ENCODE measurements at regions not wholly inside any gene's neighbourhood (a gene's known extent, or its start where the extent isn't known, plus 50 kb on each side); places are given as distances from the start of the nearest gene placed in this dataset.

DNA sequence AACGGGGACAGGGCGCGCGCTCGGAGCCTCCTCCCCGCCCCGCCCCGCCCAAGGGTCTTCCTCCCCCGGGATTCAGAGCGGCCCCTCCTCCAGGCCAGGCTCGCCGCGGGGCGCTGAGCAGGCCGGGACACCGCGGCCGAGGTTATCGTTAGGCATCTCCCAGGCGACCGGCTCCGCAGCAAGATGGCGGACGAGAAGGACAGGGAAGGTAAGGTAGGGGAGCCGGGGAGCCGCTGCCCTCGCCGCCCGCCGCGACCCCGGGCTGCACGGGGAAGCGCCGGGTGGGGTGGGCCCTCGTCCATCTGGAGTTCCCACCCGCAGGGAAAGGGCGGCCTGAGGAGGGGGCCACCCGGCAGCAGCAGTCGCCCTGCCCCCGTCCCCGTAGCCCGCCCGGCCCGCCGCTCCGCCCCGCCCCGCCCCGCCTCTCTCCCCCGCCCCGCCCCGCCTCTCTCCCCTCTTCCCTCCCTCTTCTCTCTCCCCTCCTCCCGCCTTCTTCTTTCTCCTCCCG, 105.9 kb upstream of the HNRNPU start (continued):
- TF ChIP-seq, protein P1, sequence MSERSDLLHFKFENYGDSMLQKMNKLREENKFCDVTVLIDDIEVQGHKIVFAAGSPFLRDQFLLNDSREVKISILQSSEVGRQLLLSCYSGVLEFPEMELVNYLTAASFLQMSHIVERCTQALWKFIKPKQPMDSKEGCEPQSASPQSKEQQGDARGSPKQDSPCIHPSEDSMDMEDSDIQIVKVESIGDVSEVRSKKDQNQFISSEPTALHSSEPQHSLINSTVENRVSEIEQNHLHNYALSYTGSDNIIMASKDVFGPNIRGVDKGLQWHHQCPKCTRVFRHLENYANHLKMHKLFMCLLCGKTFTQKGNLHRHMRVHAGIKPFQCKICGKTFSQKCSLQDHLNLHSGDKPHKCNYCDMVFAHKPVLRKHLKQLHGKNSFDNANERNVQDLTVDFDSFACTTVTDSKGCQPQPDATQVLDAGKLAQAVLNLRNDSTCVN (tag by site-specific recombination; optimal IDR thresholded peaks at IDR 0.05), result peak; percentile 25
- TF ChIP-seq ZBTB48 (tag by site-specific recombination; IDR thresholded peaks at IDR 0.05), result 0 out of 2 replicates have a peak, but pooled peaks have one; percentile 4

DNA sequence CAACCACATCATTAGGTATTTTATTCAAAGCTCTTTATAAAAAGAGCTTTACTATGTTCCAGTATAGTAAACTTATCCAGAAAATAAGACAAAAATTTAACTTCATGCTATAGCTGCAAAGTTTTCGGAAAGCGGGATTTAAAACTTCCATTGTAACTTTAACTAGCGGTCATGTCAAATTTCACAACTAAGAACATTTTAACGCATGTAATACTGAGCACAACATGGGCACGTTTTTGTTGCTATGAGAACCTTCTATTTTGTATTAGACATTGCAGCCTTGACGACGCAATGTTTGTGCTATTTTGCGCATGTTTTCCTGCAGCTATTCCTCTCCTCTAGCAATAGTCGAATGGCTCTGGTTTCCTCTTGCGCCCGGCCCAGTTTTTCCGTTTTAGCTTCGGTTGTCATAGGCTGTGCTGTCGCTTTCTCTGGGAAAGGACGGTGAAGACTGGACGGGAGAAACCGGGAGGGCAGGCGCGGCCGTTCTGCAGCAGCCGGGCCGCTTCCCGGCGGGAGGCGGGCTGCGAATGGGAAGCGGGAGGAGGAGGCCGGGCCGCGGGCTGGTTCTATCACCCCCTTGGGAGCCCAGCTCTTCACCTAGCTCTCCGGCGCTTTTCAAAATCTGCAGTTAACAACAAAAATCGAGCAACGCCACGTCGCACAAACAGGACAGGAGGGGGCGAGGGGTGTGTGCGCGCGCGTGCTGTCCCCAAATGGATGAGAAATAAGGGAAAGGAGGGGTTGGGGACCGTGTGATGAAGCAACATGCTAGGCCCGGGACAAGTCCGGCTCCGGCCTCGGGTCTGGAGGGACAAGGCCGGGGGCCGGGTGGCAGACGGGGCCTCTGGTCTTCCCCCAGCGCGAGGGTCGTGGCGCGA, 105.3 kb upstream of the HNRNPU start:
- no peaks in the 10 kb centered on the region for H3K36me3 ChIP-seq (ENCODE audit: control insufficient read depth in 2 of 2, insufficient read depth in 1 of 2, low read length in 2 of 2)
- ChIA-PET CTCF (interaction anchor here (0.6 to 1.5 kb wide), 5 partner anchors 73 to 138 kb away, joined by 3 to 8 read pairs (median 3); partner anchors contain the start of gene HNRNPU), POLR2A (interaction anchor here (0.6 to 3.2 kb wide), 12 partner anchors 8 to 1090 kb away, joined by 3 to 30 read pairs (median 3); partner anchors contain the start of genes COX20 and HNRNPU)
- H3K27ac ChIP-seq (ENCODE audit: extremely low read depth, low read depth, low read length), result peak overlapping the region; percentile 100
- no peaks in the 10 kb centered on the region for H3K4me1 ChIP-seq (ENCODE audit: control insufficient read depth, insufficient read depth, low read length)
- no peaks in the 10 kb centered on the region for H3K9me3 ChIP-seq (ENCODE audit: control insufficient read depth, insufficient read depth, low read depth, low read length)
- peak overlapping the region; percentile 86 for H3K4me3 ChIP-seq (ENCODE audit: low read depth, low read length)
- TF ChIP-seq KLF10 (tag by site-specific recombination; IDR thresholded peaks at IDR 0.05), result peak; percentile 69
- TF ChIP-seq, protein P2, sequence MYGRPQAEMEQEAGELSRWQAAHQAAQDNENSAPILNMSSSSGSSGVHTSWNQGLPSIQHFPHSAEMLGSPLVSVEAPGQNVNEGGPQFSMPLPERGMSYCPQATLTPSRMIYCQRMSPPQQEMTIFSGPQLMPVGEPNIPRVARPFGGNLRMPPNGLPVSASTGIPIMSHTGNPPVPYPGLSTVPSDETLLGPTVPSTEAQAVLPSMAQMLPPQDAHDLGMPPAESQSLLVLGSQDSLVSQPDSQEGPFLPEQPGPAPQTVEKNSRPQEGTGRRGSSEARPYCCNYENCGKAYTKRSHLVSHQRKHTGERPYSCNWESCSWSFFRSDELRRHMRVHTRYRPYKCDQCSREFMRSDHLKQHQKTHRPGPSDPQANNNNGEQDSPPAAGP (tag by site-specific recombination; IDR thresholded peaks at IDR 0.05), result peak; percentile 79
- TF ChIP-seq ZNF423 (tag by site-specific recombination; IDR thresholded peaks at IDR 0.05), result peak; percentile 80
- TF ChIP-seq KLF9 (tag by site-specific recombination; IDR thresholded peaks at IDR 0.05; ENCODE audit: low read depth), result no peak; the same call in none of the 2 replicates
- TF ChIP-seq ZNF76 (tag by site-specific recombination; IDR thresholded peaks at IDR 0.05; ENCODE audit: borderline replicate concordance, low read depth), result peak; percentile 59
- TF ChIP-seq SP2 (tag by site-specific recombination; IDR thresholded peaks at IDR 0.05), result peak; percentile 94
- peak; percentile 80 for TF ChIP-seq ZXDB (tag by site-specific recombination; IDR thresholded peaks at IDR 0.05)
- 0 out of 2 replicates have a peak, but pooled peaks have one; percentile 12 for TF ChIP-seq ZNF184 (tag by site-specific recombination; IDR thresholded peaks at IDR 0.05)
- TF ChIP-seq ZNF596 (tag by site-specific recombination; IDR thresholded peaks at IDR 0.05), result 0 out of 2 replicates have a peak, but pooled peaks have one; percentile 23
- peak; percentile 98 for TF ChIP-seq ZFP37 (tag by site-specific recombination; IDR thresholded peaks at IDR 0.05)
- peak; percentile 38; the same call in 1 of the 2 replicates for TF ChIP-seq ZSCAN23 (tag by site-specific recombination; IDR thresholded peaks at IDR 0.05)
- peak; percentile 93 for TF ChIP-seq ZBTB7A (tag by site-specific recombination; IDR thresholded peaks at IDR 0.05; ENCODE audit: low read depth)
- TF ChIP-seq ZNF777 (tag by site-specific recombination; IDR thresholded peaks at IDR 0.05; ENCODE audit: borderline replicate concordance), result no peak
- TF ChIP-seq ZNF394 (tag by site-specific recombination; IDR thresholded peaks at IDR 0.05; ENCODE audit: borderline replicate concordance), result peak; percentile 53; the same call in 1 of the 2 replicates
- TF ChIP-seq ZNF157 (tag by site-specific recombination; IDR thresholded peaks at IDR 0.05), result 0 out of 2 replicates have a peak, but pooled peaks have one; percentile 17
- TF ChIP-seq SCRT1 (tag by site-specific recombination; IDR thresholded peaks at IDR 0.05; ENCODE audit: borderline replicate concordance), result 0 out of 2 replicates have a peak, but pooled peaks have one; percentile 19
- TF ChIP-seq, protein P1 (tag by site-specific recombination; optimal IDR thresholded peaks at IDR 0.05), result peak; percentile 77
- peak; percentile 59 for TF ChIP-seq SP3 (tag by site-specific recombination; IDR thresholded peaks at IDR 0.05)
- TF ChIP-seq TRIM28 (IDR thresholded peaks at IDR 0.05; ENCODE audit: borderline replicate concordance, low read length), result peak; percentile 32; the same call in 1 of the 2 replicates
- peak; percentile 87 for TF ChIP-seq WT1 (tag by site-specific recombination; IDR thresholded peaks at IDR 0.05)
- TF ChIP-seq, protein P3, sequence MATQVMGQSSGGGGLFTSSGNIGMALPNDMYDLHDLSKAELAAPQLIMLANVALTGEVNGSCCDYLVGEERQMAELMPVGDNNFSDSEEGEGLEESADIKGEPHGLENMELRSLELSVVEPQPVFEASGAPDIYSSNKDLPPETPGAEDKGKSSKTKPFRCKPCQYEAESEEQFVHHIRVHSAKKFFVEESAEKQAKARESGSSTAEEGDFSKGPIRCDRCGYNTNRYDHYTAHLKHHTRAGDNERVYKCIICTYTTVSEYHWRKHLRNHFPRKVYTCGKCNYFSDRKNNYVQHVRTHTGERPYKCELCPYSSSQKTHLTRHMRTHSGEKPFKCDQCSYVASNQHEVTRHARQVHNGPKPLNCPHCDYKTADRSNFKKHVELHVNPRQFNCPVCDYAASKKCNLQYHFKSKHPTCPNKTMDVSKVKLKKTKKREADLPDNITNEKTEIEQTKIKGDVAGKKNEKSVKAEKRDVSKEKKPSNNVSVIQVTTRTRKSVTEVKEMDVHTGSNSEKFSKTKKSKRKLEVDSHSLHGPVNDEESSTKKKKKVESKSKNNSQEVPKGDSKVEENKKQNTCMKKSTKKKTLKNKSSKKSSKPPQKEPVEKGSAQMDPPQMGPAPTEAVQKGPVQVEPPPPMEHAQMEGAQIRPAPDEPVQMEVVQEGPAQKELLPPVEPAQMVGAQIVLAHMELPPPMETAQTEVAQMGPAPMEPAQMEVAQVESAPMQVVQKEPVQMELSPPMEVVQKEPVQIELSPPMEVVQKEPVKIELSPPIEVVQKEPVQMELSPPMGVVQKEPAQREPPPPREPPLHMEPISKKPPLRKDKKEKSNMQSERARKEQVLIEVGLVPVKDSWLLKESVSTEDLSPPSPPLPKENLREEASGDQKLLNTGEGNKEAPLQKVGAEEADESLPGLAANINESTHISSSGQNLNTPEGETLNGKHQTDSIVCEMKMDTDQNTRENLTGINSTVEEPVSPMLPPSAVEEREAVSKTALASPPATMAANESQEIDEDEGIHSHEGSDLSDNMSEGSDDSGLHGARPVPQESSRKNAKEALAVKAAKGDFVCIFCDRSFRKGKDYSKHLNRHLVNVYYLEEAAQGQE (tag by site-specific recombination; IDR thresholded peaks at IDR 0.05), result peak; percentile 42
- TF ChIP-seq, protein P4, sequence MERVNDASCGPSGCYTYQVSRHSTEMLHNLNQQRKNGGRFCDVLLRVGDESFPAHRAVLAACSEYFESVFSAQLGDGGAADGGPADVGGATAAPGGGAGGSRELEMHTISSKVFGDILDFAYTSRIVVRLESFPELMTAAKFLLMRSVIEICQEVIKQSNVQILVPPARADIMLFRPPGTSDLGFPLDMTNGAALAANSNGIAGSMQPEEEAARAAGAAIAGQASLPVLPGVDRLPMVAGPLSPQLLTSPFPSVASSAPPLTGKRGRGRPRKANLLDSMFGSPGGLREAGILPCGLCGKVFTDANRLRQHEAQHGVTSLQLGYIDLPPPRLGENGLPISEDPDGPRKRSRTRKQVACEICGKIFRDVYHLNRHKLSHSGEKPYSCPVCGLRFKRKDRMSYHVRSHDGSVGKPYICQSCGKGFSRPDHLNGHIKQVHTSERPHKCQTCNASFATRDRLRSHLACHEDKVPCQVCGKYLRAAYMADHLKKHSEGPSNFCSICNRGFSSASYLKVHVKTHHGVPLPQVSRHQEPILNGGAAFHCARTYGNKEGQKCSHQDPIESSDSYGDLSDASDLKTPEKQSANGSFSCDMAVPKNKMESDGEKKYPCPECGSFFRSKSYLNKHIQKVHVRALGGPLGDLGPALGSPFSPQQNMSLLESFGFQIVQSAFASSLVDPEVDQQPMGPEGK (tag by site-specific recombination; IDR thresholded peaks at IDR 0.05), result peak; percentile 98
- TF ChIP-seq ZIC2 (tag by site-specific recombination; IDR thresholded peaks at IDR 0.05), result no peak; the same call in 1 of the 2 replicates
- TF ChIP-seq ZNF548 (tag by site-specific recombination; IDR thresholded peaks at IDR 0.05), result 0 out of 2 replicates have a peak, but pooled peaks have one; percentile 45

Measured in HEK293 (cell line).